ENCODE measurements at regions not wholly inside any gene's neighbourhood (a gene's known extent, or its start where the extent isn't known, plus 50 kb on each side); places are given as distances from the start of the nearest gene placed in this dataset.

DNA sequence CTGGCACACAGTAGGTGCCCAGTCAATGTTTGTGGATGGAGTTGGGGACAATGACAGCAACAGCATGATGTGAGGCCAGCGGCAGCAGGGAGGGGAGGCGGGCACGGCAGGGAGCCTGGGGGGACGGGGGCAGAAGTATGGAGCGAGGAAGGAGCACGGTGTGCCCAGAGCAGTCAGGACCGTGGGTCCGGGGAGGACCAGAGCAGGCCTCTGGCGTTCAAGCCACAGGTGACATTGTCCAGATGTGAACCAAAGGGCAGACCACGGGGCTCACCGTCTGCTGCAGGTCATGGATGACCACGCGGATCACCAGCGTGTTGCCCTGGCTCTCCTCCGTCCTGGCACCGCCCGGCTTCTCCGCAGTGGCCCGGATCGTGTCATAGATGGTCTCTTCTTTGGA, 105.5 kb downstream of the SHANK2 start:
- ChIA-PET POLR2A (no interaction called here), CTCF (no interaction called here)
- peaks cover 0 to 3% (median 0%) of the 10 kb centered on the region in 5 experiments for H3K9me3 ChIP-seq (ENCODE audit: control extremely low read depth in 1 of 5, control insufficient read depth in 4 of 5, insufficient read depth in 2 of 5, low read depth in 1 of 5, low read length in 4 of 5)
- H3K27ac ChIP-seq (ENCODE audit: insufficient read depth in 1 of 2, low read depth in 1 of 2, low read length in 2 of 2, poor library complexity in 1 of 2, severe bottlenecking in 2 of 2), result no peak overlapping the region
- no peaks in the 10 kb centered on the region for H3K36me3 ChIP-seq (ENCODE audit: control insufficient read depth in 4 of 4, insufficient read depth in 4 of 4, low read length in 3 of 4)
- DNase-seq, result no peak
- H3K4me1 ChIP-seq (ENCODE audit: control extremely low read depth in 1 of 4, control insufficient read depth in 4 of 4, insufficient read depth in 4 of 4, low read length in 3 of 4), result no peaks in the 10 kb centered on the region
- H3K4me3 ChIP-seq (ENCODE audit: control insufficient read depth in 1 of 7, extremely low read depth in 1 of 7, insufficient read depth in 4 of 7, low read depth in 2 of 7, low read length in 6 of 7), result no peak overlapping the region
- 93% methylated on average over 20 of the region's 20 CpGs for WGBS (ENCODE audit: insufficient coverage)
- H3K27me3 ChIP-seq (replicated peaks in 2 of 5; ENCODE audit: control insufficient read depth in 4 of 5, insufficient read depth in 5 of 5, low read length in 4 of 5), result peaks cover 0 to 21% (median under 1%) of the 10 kb centered on the region in 5 experiments

DNA sequence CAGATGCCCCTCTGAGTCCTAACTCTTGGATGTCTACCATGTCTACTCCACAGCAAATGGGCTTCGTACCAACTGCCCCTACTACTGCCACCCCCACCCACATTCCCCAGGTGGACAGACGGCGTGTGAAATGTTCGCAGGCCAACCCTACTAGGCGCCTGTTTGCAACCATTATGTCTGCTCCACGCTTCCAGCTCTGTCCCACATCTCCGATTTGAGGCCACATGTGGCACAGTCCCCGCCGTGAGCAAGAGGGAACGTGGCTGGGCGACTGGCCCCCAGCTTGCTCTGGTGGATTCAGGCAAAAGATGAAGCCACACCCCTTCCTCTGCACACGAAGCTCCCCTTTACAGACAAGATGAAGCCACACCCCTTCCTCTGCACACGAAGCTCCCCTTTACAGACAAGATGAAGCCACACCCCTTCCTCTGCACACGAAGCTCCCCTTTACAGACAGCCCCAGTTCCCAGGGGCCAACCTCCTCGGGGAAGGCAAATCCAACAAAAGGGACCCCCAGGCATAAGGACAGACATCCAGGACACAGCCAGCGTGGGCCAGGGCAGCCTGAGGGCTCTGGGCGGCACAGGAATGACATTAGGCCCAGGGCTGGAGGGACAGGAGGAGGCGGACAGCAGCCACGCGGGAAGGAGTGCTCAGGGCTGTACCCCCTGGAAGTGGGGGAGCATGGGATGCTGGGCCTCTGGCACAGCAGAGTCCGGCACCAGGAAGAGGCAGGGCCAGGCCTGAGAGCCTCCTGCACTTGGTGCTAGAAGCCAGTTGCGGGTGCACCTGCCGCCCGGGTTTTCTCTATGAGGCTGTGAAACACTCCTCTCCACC, 106.2 kb downstream of the SHANK2 start:
- Histone ChIP-seq H3K9me3 (ENCODE audit: control extremely low read depth in 1 of 5, control insufficient read depth in 4 of 5, insufficient read depth in 2 of 5, low read depth in 1 of 5, low read length in 4 of 5) (peaks cover 0 to 3% (median 0%) of the 10 kb centered on the region in 5 experiments), H3K4me1 (ENCODE audit: control extremely low read depth in 1 of 4, control insufficient read depth in 4 of 4, insufficient read depth in 4 of 4, low read length in 3 of 4) (no peaks in the 10 kb centered on the region), H3K27me3 (replicated peaks in 2 of 5; ENCODE audit: control insufficient read depth in 4 of 5, insufficient read depth in 5 of 5, low read length in 4 of 5) (peaks cover 0 to 14% (median 0%) of the 10 kb centered on the region in 5 experiments), H3K4me3 (ENCODE audit: control insufficient read depth in 1 of 7, extremely low read depth in 1 of 7, insufficient read depth in 4 of 7, low read depth in 2 of 7, low read length in 6 of 7) (no peak overlapping the region), H3K36me3 (ENCODE audit: control insufficient read depth in 4 of 4, insufficient read depth in 4 of 4, low read length in 3 of 4) (no peaks in the 10 kb centered on the region), H3K27ac (ENCODE audit: insufficient read depth in 1 of 2, low read depth in 1 of 2, low read length in 2 of 2, poor library complexity in 1 of 2, severe bottlenecking in 2 of 2) (no peak overlapping the region)
- ChIA-PET CTCF (no interaction called here), POLR2A (no interaction called here)
- DNase-seq, result no peak
- 88% methylated on average over 19 of the region's 24 CpGs for WGBS (ENCODE audit: insufficient coverage)

DNA sequence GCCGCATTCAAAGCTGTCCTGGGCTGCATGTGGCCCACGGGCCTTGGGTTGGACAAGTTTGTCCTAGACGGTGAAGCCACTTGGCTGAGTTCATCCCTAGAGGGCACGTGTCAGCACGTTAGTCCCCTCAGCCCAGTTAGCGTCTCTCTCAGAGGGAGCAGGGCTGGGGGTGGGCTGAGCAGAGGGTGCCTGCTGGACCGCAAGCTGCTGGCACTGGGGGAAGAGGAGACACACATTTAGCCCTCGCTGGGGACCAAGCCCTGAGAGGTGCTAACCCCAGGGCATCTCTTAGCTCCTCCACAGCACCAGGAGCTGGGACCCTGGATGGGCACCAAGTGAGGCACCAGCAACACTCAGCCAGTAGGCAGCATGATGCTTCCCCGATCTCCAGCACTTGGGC, 107.0 kb downstream of the SHANK2 start:
- ChIA-PET POLR2A (no interaction called here), CTCF (no interaction called here)
- Histone ChIP-seq H3K4me1 (ENCODE audit: control extremely low read depth in 1 of 4, control insufficient read depth in 4 of 4, insufficient read depth in 4 of 4, low read length in 3 of 4) (no peaks in the 10 kb centered on the region), H3K27ac (ENCODE audit: insufficient read depth in 1 of 2, low read depth in 1 of 2, low read length in 2 of 2, poor library complexity in 1 of 2, severe bottlenecking in 2 of 2) (no peak overlapping the region), H3K4me3 (ENCODE audit: control insufficient read depth in 1 of 7, extremely low read depth in 1 of 7, insufficient read depth in 4 of 7, low read depth in 2 of 7, low read length in 6 of 7) (no peak overlapping the region), H3K27me3 (replicated peaks in 2 of 5; ENCODE audit: control insufficient read depth in 4 of 5, insufficient read depth in 5 of 5, low read length in 4 of 5) (peaks cover 0 to 13% (median 0%) of the 10 kb centered on the region in 5 experiments), H3K36me3 (ENCODE audit: control insufficient read depth in 4 of 4, insufficient read depth in 4 of 4, low read length in 3 of 4) (no peaks in the 10 kb centered on the region), H3K9me3 (ENCODE audit: control extremely low read depth in 1 of 5, control insufficient read depth in 4 of 5, insufficient read depth in 2 of 5, low read depth in 1 of 5, low read length in 4 of 5) (peaks cover 0 to 2% (median 0%) of the 10 kb centered on the region in 5 experiments)
- no peak for DNase-seq
- 94% methylated on average over 9 of the region's 9 CpGs for WGBS (ENCODE audit: insufficient coverage)

DNA sequence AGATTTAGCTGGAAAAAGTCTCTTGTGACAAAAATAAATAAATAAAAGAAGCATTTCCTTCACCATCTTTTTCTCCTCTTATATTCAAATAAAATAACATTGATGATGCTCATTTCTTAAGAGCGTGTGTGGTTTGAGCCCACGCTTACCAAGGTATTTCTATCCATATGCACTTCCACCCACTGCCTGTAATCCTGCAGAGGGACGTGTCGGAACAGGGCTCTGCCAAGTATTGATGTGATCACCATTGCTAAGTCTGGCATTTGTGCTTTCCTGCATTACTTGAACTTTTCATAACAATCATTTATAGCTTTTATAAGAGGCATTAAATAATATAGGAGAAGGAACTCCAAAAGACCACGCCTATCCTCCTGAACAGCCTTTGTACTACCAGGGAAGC, 107.6 kb downstream of the SHANK2 start:
- ChIA-PET POLR2A (no interaction called here), CTCF (no interaction called here)
- no peaks in the 10 kb centered on the region for H3K4me1 ChIP-seq (ENCODE audit: control extremely low read depth in 1 of 4, control insufficient read depth in 4 of 4, insufficient read depth in 4 of 4, low read length in 3 of 4)
- 96% methylated on average over 4 of the region's 5 CpGs for WGBS (ENCODE audit: insufficient coverage)
- H3K4me3 ChIP-seq (ENCODE audit: control insufficient read depth in 1 of 7, extremely low read depth in 1 of 7, insufficient read depth in 4 of 7, low read depth in 2 of 7, low read length in 6 of 7), result no peak overlapping the region
- peaks cover 0 to 13% (median 0%) of the 10 kb centered on the region in 5 experiments for H3K27me3 ChIP-seq (replicated peaks in 2 of 5; ENCODE audit: control insufficient read depth in 4 of 5, insufficient read depth in 5 of 5, low read length in 4 of 5)
- DNase-seq, result no peak
- peaks cover 0 to 2% (median 0%) of the 10 kb centered on the region in 5 experiments for H3K9me3 ChIP-seq (ENCODE audit: control extremely low read depth in 1 of 5, control insufficient read depth in 4 of 5, insufficient read depth in 2 of 5, low read depth in 1 of 5, low read length in 4 of 5)
- no peaks in the 10 kb centered on the region for H3K36me3 ChIP-seq (ENCODE audit: control insufficient read depth in 4 of 4, insufficient read depth in 4 of 4, low read length in 3 of 4)
- H3K27ac ChIP-seq (ENCODE audit: insufficient read depth in 1 of 2, low read depth in 1 of 2, low read length in 2 of 2, poor library complexity in 1 of 2, severe bottlenecking in 2 of 2), result no peak overlapping the region

DNA sequence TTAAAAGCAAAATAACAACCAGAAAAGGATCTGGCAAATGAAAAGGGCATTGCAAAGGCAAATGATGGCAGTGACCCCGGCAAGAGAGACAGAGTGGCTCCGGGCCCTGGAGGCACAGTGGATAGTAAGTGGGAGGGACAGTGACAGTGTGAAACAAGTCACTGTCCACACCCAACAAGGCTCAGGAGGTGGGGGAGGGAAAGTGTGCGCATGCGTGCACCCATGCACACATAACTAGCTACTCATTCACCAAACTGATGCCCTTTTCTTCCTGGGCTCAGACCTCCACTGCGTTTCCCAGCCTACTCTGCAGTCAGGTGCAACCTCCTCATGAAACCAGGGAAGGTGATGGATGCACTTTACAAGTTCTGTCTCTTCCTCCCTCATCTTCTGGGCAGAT, 108.4 kb downstream of the SHANK2 start:
- ChIA-PET POLR2A (no interaction called here), CTCF (no interaction called here)
- Histone ChIP-seq H3K4me3 (ENCODE audit: control insufficient read depth in 1 of 7, extremely low read depth in 1 of 7, insufficient read depth in 4 of 7, low read depth in 2 of 7, low read length in 6 of 7) (no peak overlapping the region), H3K27me3 (replicated peaks in 2 of 5; ENCODE audit: control insufficient read depth in 4 of 5, insufficient read depth in 5 of 5, low read length in 4 of 5) (peaks cover 0 to 9% (median 0%) of the 10 kb centered on the region in 5 experiments), H3K4me1 (ENCODE audit: control extremely low read depth in 1 of 4, control insufficient read depth in 4 of 4, insufficient read depth in 4 of 4, low read length in 3 of 4) (no peaks in the 10 kb centered on the region), H3K27ac (ENCODE audit: insufficient read depth in 1 of 2, low read depth in 1 of 2, low read length in 2 of 2, poor library complexity in 1 of 2, severe bottlenecking in 2 of 2) (no peak overlapping the region), H3K36me3 (ENCODE audit: control insufficient read depth in 4 of 4, insufficient read depth in 4 of 4, low read length in 3 of 4) (no peaks in the 10 kb centered on the region), H3K9me3 (ENCODE audit: control extremely low read depth in 1 of 5, control insufficient read depth in 4 of 5, insufficient read depth in 2 of 5, low read depth in 1 of 5, low read length in 4 of 5) (peaks cover 0 to 2% (median 0%) of the 10 kb centered on the region in 5 experiments)
- DNase-seq, result no peak
- WGBS (ENCODE audit: insufficient coverage), result 100% methylated on average over 1 of the region's 5 CpGs

DNA sequence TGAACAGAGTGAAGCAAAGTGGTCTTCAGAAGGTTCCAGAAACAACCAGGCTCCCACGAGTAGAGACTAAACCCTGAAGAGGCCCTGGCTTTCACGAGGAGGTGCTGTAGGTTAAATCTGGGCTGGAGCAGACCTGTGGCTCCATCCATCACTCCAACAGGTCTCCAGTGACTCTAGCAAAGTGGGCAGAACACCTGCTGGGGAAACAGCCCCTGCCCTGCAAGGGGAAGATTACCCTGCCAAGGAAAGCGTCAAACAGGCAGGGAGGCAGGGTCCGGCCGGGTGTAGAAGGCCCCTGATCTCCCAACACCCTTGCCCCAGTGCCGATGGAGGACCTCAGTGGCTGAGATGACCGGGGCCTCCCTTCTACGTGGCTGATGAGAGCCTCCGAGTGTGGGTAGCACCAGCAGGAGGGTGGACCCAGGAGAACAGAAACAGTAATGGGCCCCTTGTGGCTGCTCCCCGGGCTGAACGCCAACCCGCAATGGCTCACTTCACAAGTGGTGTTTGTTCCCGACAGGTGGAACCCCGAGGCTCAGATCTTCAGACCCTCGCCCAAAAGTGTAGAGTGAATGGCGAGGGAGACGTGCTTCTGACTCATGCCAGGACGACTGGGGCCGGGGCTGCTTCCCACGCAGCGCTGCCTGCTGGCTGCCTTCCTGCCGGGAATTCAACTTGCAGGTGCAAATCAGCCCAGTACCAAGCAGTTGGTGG, 112.0 kb downstream of the SHANK2 start:
- Histone ChIP-seq H3K4me1 (ENCODE audit: control extremely low read depth in 1 of 4, control insufficient read depth in 4 of 4, insufficient read depth in 4 of 4, low read length in 3 of 4) (no peaks in the 10 kb centered on the region), H3K27ac (ENCODE audit: insufficient read depth in 1 of 2, low read depth in 1 of 2, low read length in 2 of 2, poor library complexity in 1 of 2, severe bottlenecking in 2 of 2) (no peak overlapping the region), H3K36me3 (ENCODE audit: control insufficient read depth in 4 of 4, insufficient read depth in 4 of 4, low read length in 3 of 4) (no peaks in the 10 kb centered on the region), H3K4me3 (ENCODE audit: control insufficient read depth in 1 of 7, extremely low read depth in 1 of 7, insufficient read depth in 4 of 7, low read depth in 2 of 7, low read length in 6 of 7) (no peak overlapping the region), H3K27me3 (replicated peaks in 2 of 5; ENCODE audit: control insufficient read depth in 4 of 5, insufficient read depth in 5 of 5, low read length in 4 of 5) (no peaks in the 10 kb centered on the region), H3K9me3 (ENCODE audit: control extremely low read depth in 1 of 5, control insufficient read depth in 4 of 5, insufficient read depth in 2 of 5, low read depth in 1 of 5, low read length in 4 of 5) (peaks cover 0 to 2% (median 0%) of the 10 kb centered on the region in 5 experiments)
- DNase-seq, result no peak
- ChIA-PET CTCF (no interaction called here), POLR2A (no interaction called here)
- WGBS (ENCODE audit: insufficient coverage), result 92% methylated on average over 21 of the region's 22 CpGs

DNA sequence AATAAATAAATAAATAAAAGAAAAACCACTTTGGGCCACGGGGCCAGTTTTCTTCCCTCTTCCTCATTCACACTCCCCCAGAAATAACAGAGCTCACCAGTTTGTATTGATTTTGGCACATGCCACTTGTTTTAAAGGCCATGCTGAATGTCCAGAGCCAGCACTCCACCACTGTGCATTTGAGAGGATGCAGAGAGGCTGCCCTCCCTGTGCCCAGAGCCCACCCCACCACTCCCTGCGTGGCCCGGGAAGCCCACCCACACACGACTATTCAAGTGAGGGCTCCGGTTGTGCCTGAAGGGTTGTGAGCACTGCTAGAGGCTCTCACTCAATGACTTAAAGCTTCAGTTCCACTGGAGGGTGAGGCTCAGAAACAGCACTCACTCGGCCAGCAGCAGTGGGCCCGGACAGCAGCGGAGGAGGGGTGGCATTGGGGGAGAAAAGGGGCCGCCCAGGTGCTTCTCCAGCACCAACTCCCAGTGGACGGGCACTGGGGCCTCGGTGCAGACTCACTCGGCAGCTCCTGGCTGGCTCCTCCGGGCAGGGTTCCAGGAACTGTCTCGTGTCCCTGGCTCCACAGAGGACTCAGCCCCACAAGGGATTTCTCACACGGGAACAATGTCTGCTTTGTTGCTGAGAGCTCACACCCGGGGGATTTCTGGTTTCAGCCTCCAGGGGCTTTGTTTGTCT, 112.7 kb downstream of the SHANK2 start:
- 93% methylated on average over 12 of the region's 16 CpGs for WGBS (ENCODE audit: insufficient coverage)
- DNase-seq, result no peak
- Histone ChIP-seq H3K4me1 (ENCODE audit: control extremely low read depth in 1 of 4, control insufficient read depth in 4 of 4, insufficient read depth in 4 of 4, low read length in 3 of 4) (no peaks in the 10 kb centered on the region), H3K27ac (ENCODE audit: insufficient read depth in 1 of 2, low read depth in 1 of 2, low read length in 2 of 2, poor library complexity in 1 of 2, severe bottlenecking in 2 of 2) (no peak overlapping the region), H3K4me3 (ENCODE audit: control insufficient read depth in 1 of 7, extremely low read depth in 1 of 7, insufficient read depth in 4 of 7, low read depth in 2 of 7, low read length in 6 of 7) (no peak overlapping the region), H3K27me3 (replicated peaks in 2 of 5; ENCODE audit: control insufficient read depth in 4 of 5, insufficient read depth in 5 of 5, low read length in 4 of 5) (no peaks in the 10 kb centered on the region), H3K36me3 (ENCODE audit: control insufficient read depth in 4 of 4, insufficient read depth in 4 of 4, low read length in 3 of 4) (no peaks in the 10 kb centered on the region), H3K9me3 (ENCODE audit: control extremely low read depth in 1 of 5, control insufficient read depth in 4 of 5, insufficient read depth in 2 of 5, low read depth in 1 of 5, low read length in 4 of 5) (peaks cover 0 to 2% (median 0%) of the 10 kb centered on the region in 5 experiments)
- CTCF ChIA-PET, result no interaction called here
- POLR2A ChIA-PET, result no interaction called here

All from common myeloid progenitor, CD34-positive (primary cell).